ENCODE measurements at regions not wholly inside any gene's neighbourhood (a gene's known extent, or its start where the extent isn't known, plus 50 kb on each side); places are given as distances from the start of the nearest gene placed in this dataset.
"Not testable (repeated sequence)": the region's sequence is repeated elsewhere in the genome, so short reads cannot be mapped to it uniquely, and the experiment has no call there.

GRCh38 chr7:355568-355967, 65.6 kb downstream of the FOXL3 start:
- DNase-seq (no peak), ATAC-seq (no peak)
- intact Hi-C loops (cut with DNase I), result no loop called here

GRCh38 chr7:356087-356486, 66.1 kb downstream of the FOXL3 start:
- ATAC-seq, result no peak
- intact Hi-C loops (cut with DNase I), result no loop called here

GRCh38 chr7:356691-357462, 66.9 kb downstream of the FOXL3 start:
- DNase-seq (no peak), ATAC-seq (peak in 1 of 2 donors; percentile 32)
- intact Hi-C loops (cut with DNase I), result no loop called here

More at GRCh38 chr7:356087-356486, 66.1 kb downstream of the FOXL3 start:
- DNase-seq, result no peak

GRCh38 chr7:357531-358209, 67.7 kb downstream of the FOXL3 start:
- no peak for DNase-seq
- no peak for ATAC-seq
- intact Hi-C loops (cut with DNase I), result no loop called here

GRCh38 chr7:358352-358751, 68.4 kb downstream of the FOXL3 start:
- intact Hi-C loops (cut with DNase I), result no loop called here
- DNase-seq, result no peak
- ATAC-seq, result no peak

- DNase-seq (no peak), ATAC-seq (no peak)
- intact Hi-C loops (cut with DNase I), result no loop called here
Observed at GRCh38 chr7:359226-359765, 69.3 kb downstream of the FOXL3 start.

- intact Hi-C loops (cut with DNase I), result no loop called here
- DNase-seq (peak; percentile 14), ATAC-seq (no peak)
Observed at GRCh38 chr7:359766-360361, 69.9 kb downstream of the FOXL3 start.

GRCh38 chr7:360454-361100, 70.6 kb downstream of the FOXL3 start:
- intact Hi-C loops (cut with DNase I), result no loop called here
- peak; percentile 14 for DNase-seq
- ATAC-seq, result no peak

GRCh38 chr7:361182-361581, 71.2 kb downstream of the FOXL3 start:
- ATAC-seq; intact Hi-C loops (cut with DNase I): not testable (repeated sequence)
- peak; percentile 3 for DNase-seq

GRCh38 chr7:361680-362401, 71.9 kb downstream of the FOXL3 start:
- ATAC-seq, result no peak
- DNase-seq, result no peak
- intact Hi-C loops (cut with DNase I), result no loop called here

- ATAC-seq (peak in 1 of 2 donors; percentile 61), DNase-seq (peak; percentile 60)
- intact Hi-C loops (cut with DNase I), result no loop called here
Observed at GRCh38 chr7:362402-363096, 72.6 kb downstream of the FOXL3 start.

GRCh38 chr7:363626-364025, 73.7 kb downstream of the FOXL3 start:
- intact Hi-C loops (cut with DNase I), result no loop called here
- ATAC-seq, result no peak
- DNase-seq, result peak; percentile 21

- ATAC-seq, result no peak
- intact Hi-C loops (cut with DNase I), result no loop called here
- peak; percentile 8 for DNase-seq
Observed at GRCh38 chr7:364536-364935, 74.6 kb downstream of the FOXL3 start.

GRCh38 chr7:365593-365992, 75.6 kb downstream of the FOXL3 start:
- peak; percentile 9 for DNase-seq
- no peak for ATAC-seq
- intact Hi-C loops (cut with DNase I), result no loop called here

GRCh38 chr7:366161-366803, 76.3 kb downstream of the FOXL3 start:
- DNase-seq (no peak), ATAC-seq (peak in 1 of 2 donors; percentile 30)
- intact Hi-C loops (cut with DNase I), result no loop called here

- intact Hi-C loops (cut with DNase I), result no loop called here
- ATAC-seq (no peak), DNase-seq (peak; percentile 12)
Observed at GRCh38 chr7:367351-367901, 77.5 kb downstream of the FOXL3 start.

- intact Hi-C loops (cut with DNase I), result no loop called here
- DNase-seq (peak; percentile 17), ATAC-seq (no peak)
Observed at GRCh38 chr7:368651-369475, 78.9 kb downstream of the FOXL3 start.
